HepG2 (cell line): ENCODE measurements at regions not wholly inside any gene's neighbourhood (a gene's known extent, or its start where the extent isn't known, plus 50 kb on each side); places are given as distances from the start of the nearest gene placed in this dataset.

ENCODE experiments used
- ATAC-seq: fragments of 200-7000 bp; cut with Tn5 transposase; 3 replicates; pipeline ENCODE4 v1.9.1; 2020; ENCODE audit warnings: mild to moderate bottlenecking, moderate library complexity
- BruUV-seq: library from RNA; stranded (reverse); fragments of 400-500 nt; replicated peaks from 2 replicates; lab custom pipeline; 2021; lab: Mats Ljungman, UMichigan
- CTCF ChIA-PET: fragments of 300-600 bp; formaldehyde crosslinking; extraction: SDS; loops from one replicate; lab custom pipeline; 2021; ENCODE audit warnings: low total read pairs, inconsistent platforms, low intra/inter-chr PET ratio; lab: Yijun Ruan, JAX
- POLR2A ChIA-PET: fragments of 350-600 bp; sonication (Branson Sonifier 250); formaldehyde crosslinking; loops from one replicate; lab custom pipeline; 2020; ENCODE audit warnings: antibody characterized with exemption, inconsistent platforms; lab: Yijun Ruan, JAX
- DNase-seq: peaks from one replicate; pipeline ENCODE4 v3.0.0-alpha.2; 2015; ENCODE audit warnings: low spot score
- FAIRE-seq: peaks from 3 replicates; lab custom pipeline; 2011; peaks lifted over from hg19 to GRCh38; lab: Jason Lieb, UNC
- H2AFZ ChIP-seq: one replicate; pipeline ENCODE4 v1.6.1; 2011; ENCODE audit warnings: low read length, inconsistent platforms
- H3K27ac ChIP-seq: fragments of 300-600 bp; 3 replicates; pipeline ENCODE4 v1.8.0; 2011; ENCODE audit warnings: mixed run types, mild to moderate bottlenecking, mixed read lengths, low read length, inconsistent platforms; ENCODE audit not compliant: insufficient read depth; ENCODE audit errors: extremely low read length
- H3K27me3 ChIP-seq, 2 experiments: fragments of 200-600 bp in 1 of 2; 2 replicates in 1 of 2; 3 replicates in 1 of 2; pipeline versions ENCODE4 v1.6.0 to v1.8.0; 2011; ENCODE audit warnings: low read length in 2 of 2, mild to moderate bottlenecking in 2 of 2, moderate library complexity in 2 of 2, inconsistent platforms in 1 of 2; ENCODE audit not compliant: insufficient read depth in 2 of 2, control insufficient read depth in 1 of 2
- H3K36me3 ChIP-seq, 2 experiments: fragments of 200-600 bp in 1 of 2; replicated peaks in 1 of 2; 2 replicates in 1 of 2; 3 replicates in 1 of 2; pipeline versions ENCODE4 v1.5.1 to v1.8.0; 2011; ENCODE audit warnings: low read length in 2 of 2, inconsistent platforms in 1 of 2; ENCODE audit not compliant: insufficient read depth in 2 of 2, control insufficient read depth in 1 of 2
- H3K4me1 ChIP-seq: 2 replicates; pipeline ENCODE4 v1.5.1; 2012; ENCODE audit warnings: low read length, inconsistent platforms; ENCODE audit not compliant: insufficient read depth
- H3K4me2 ChIP-seq: 2 replicates; pipeline ENCODE4 v1.6.0; 2011; ENCODE audit warnings: low read depth, low read length, inconsistent platforms
- H3K4me3 ChIP-seq, 3 experiments: fragments of 200-600 bp in 1 of 3; sonication (generic), shearing (Covaris generic) in 1 of 3; replicated peaks in 1 of 3; 2 replicates each; pipeline ENCODE4 v1.5.1; 2011 to 2016; ENCODE audit warnings: low read length in 3 of 3, inconsistent platforms in 2 of 3, low read depth in 2 of 3, mild to moderate bottlenecking in 2 of 3, control low read depth in 1 of 3, mixed read lengths in 1 of 3; ENCODE audit not compliant: insufficient read depth in 1 of 3
- H3K79me2 ChIP-seq: one replicate; pipeline ENCODE4 v1.6.1; 2011; ENCODE audit warnings: low read length, inconsistent platforms; ENCODE audit not compliant: insufficient read depth
- H3K9ac ChIP-seq: 2 replicates; pipeline ENCODE4 v1.6.0; 2011; ENCODE audit warnings: mild to moderate bottlenecking, low read depth, low read length, inconsistent platforms; ENCODE audit not compliant: insufficient read depth
- H3K9me3 ChIP-seq: 2 replicates; pipeline ENCODE4 v1.5.1; 2012; ENCODE audit warnings: mild to moderate bottlenecking, low read length
- H4K20me1 ChIP-seq: 2 replicates; pipeline ENCODE4 v1.6.0; 2011; ENCODE audit warnings: inconsistent platforms, mild to moderate bottlenecking, low read length, moderate library complexity; ENCODE audit not compliant: insufficient read depth
- KIAA2018 ChIP-seq: sonication (generic); formaldehyde crosslinking; IDR thresholded peaks from 2 replicates; pipeline ENCODE4 v1.5.0; 2020; ENCODE audit warnings: mild to moderate bottlenecking, missing genetic modification reagents, borderline replicate concordance
- NFAT5 ChIP-seq: sonication (generic); formaldehyde crosslinking; IDR thresholded peaks from 2 replicates; pipeline ENCODE4 v1.4.0; 2020; ENCODE audit warnings: missing genetic modification reagents
- RBM22 ChIP-seq: fragments of 200-400 bp; formaldehyde crosslinking; optimal IDR thresholded peaks from 2 replicates; pipeline ENCODE3; 2017; ENCODE audit warnings: mild to moderate bottlenecking, low read length, moderate library complexity
- YEATS2 ChIP-seq: sonication (generic); formaldehyde crosslinking; IDR thresholded peaks from 2 replicates; pipeline ENCODE4 v1.4.0; 2020; ENCODE audit warnings: missing genetic modification reagents, borderline replicate concordance
- ZBTB3 ChIP-seq: sonication (generic); formaldehyde crosslinking; IDR thresholded peaks from 2 replicates; pipeline ENCODE4 v1.4.0; 2020; ENCODE audit warnings: low read depth, mild to moderate bottlenecking, moderate library complexity, missing genetic modification reagents, borderline replicate concordance
- ZNF234 ChIP-seq: sonication (generic); formaldehyde crosslinking; conservative IDR thresholded peaks from 2 replicates; pipeline ENCODE4 v1.5.1; 2020; ENCODE audit warnings: mild to moderate bottlenecking, missing genetic modification reagents
- ZNF580 ChIP-seq: IDR thresholded peaks from 2 replicates; pipeline ENCODE4 v1.6.1; 2016; ENCODE audit warnings: low read depth, borderline replicate concordance
- WGBS: methylation state at CpG from one replicate; pipeline ENCODE4 v1.1.6; 2017; ENCODE audit warnings: low lambda C conversion rate; 5-methylcytosine and 5-hydroxymethylcytosine counted together
- in situ Hi-C: cut with HindIII; loops from 2 replicates; pipeline ENCODE4 v1.10.0; 2017; ENCODE audit warnings: low pct_unique_long_range_greater_than_20kb; ENCODE audit not compliant: extremely low pct_ligation_motif_present
- intact Hi-C: fragments of 100-400 bp; cut with micrococcal nuclease; formaldehyde crosslinking; loops from one replicate; pipeline ENCODE4 v1.10.0; 2022; ENCODE audit not compliant: unreplicated experiment

- DNase-seq (no peak), ATAC-seq (no peak), FAIRE-seq (no peak)
- in situ Hi-C loops (loop anchor here (5.0 kb wide), 1 partner anchor 94 kb away; the partner anchor contains the start of gene DNAJB5), intact Hi-C loops (loop anchor here (10.0 kb wide), 1 partner anchor 582 kb away; no protein-coding TSS in a partner anchor)
- BruUV-seq, result no TSS peak
- no peak overlapping the region for H3K9ac ChIP-seq
- no peak overlapping the region for H3K27ac ChIP-seq
- H3K4me2 ChIP-seq, result no peak overlapping the region
- peaks cover 0 to 12% of the 10 kb centered on the region in 2 experiments; a peak in 1 of 5 replicates for H3K27me3 ChIP-seq
- POLR2A ChIA-PET, result no interaction called here
- 7% methylated on average over 5 of the region's 5 CpGs for WGBS
- H3K36me3 ChIP-seq, result no peaks in the 10 kb centered on the region
- no peaks in the 10 kb centered on the region for H3K9me3 ChIP-seq
- no peaks in the 10 kb centered on the region for H4K20me1 ChIP-seq
- no peak overlapping the region for H3K4me3 ChIP-seq
- no peak for TF ChIP-seq YEATS2
- no peak for TF ChIP-seq ZBTB3 (CRISPR knock-in tag)
- no peak for TF ChIP-seq KIAA2018 (CRISPR knock-in tag)
- TF ChIP-seq NFAT5, result no peak
- no peak for TF ChIP-seq RBM22
- TF ChIP-seq ZNF580 (CRISPR knock-in tag), result no peak
- no peak for TF ChIP-seq ZNF234
- H3K79me2 ChIP-seq, result no peaks in the 10 kb centered on the region
- H2AFZ ChIP-seq, result no peak overlapping the region
- H3K4me1 ChIP-seq, result no peaks in the 10 kb centered on the region
- CTCF ChIA-PET, result no interaction called here
Observed at GRCh38 chr9:34892886-34893285, 65.2 kb upstream of the PHF24 start.
